GM23338 (cell line): ENCODE measurements at regions not wholly inside any gene's neighbourhood (a gene's known extent, or its start where the extent isn't known, plus 50 kb on each side); places are given as distances from the start of the nearest gene placed in this dataset.

ENCODE experiments used
- ATAC-seq: fragments of 200-7000 bp; cut with Tn5 transposase; 3 replicates; pipeline ENCODE4 v1.9.1; 2020
- DNase-seq: peaks from one replicate; pipeline ENCODE4 v3.0.0-alpha.2; 2015; ENCODE audit warnings: low spot score
- H2AFZ ChIP-seq: fragments of 200-600 bp; sonication (generic); 2 replicates; pipeline ENCODE4 v1.8.0; 2016; ENCODE audit warnings: antibody characterized with exemption, mild to moderate bottlenecking, moderate library complexity
- H3F3A ChIP-seq: fragments of 200-600 bp; sonication (generic); replicated peaks from 2 replicates; pipeline ENCODE4 v1.8.0; 2017; ENCODE audit warnings: antibody characterized with exemption, mixed run types, low read depth
- H3K27ac ChIP-seq: fragments of 200-600 bp; sonication (generic); 2 replicates; pipeline ENCODE4 v1.6.1; 2016; ENCODE audit warnings: low read depth
- H3K27me3 ChIP-seq: fragments of 200-600 bp; sonication (generic); 2 replicates; pipeline ENCODE4 v1.8.0; 2016; ENCODE audit warnings: mild to moderate bottlenecking, mixed run types, moderate library complexity; ENCODE audit not compliant: insufficient read depth
- H3K36me3 ChIP-seq: fragments of 200-600 bp; sonication (generic); 2 replicates; pipeline ENCODE4 v1.8.0; 2016; ENCODE audit warnings: mild to moderate bottlenecking; ENCODE audit not compliant: insufficient read depth
- H3K4me1 ChIP-seq: fragments of 200-600 bp; sonication (generic); 2 replicates; pipeline ENCODE4 v1.8.0; 2016; ENCODE audit warnings: mild to moderate bottlenecking, moderate library complexity; ENCODE audit not compliant: insufficient read depth
- H3K4me2 ChIP-seq: fragments of 200-600 bp; sonication (generic); 2 replicates; pipeline ENCODE4 v1.7.1; 2017; ENCODE audit warnings: mixed run types
- H3K4me3 ChIP-seq: fragments of 200-600 bp; sonication (generic); 2 replicates; pipeline ENCODE4 v1.6.1; 2016; ENCODE audit warnings: mixed run types
- H3K79me2 ChIP-seq: fragments of 200-600 bp; sonication (generic); replicated peaks from 2 replicates; pipeline ENCODE4 v1.8.0; 2017; ENCODE audit warnings: mild to moderate bottlenecking; ENCODE audit not compliant: insufficient read depth
- H3K9me2 ChIP-seq: fragments of 200-600 bp; sonication (generic); 2 replicates; pipeline ENCODE4 v1.8.0; 2017; ENCODE audit not compliant: insufficient read depth
- H4K20me1 ChIP-seq: fragments of 200-600 bp; sonication (generic); replicated peaks from 2 replicates; pipeline ENCODE4 v1.8.0; 2017; ENCODE audit warnings: mild to moderate bottlenecking; ENCODE audit not compliant: insufficient read depth
- H3K27ac Mint-ChIP-seq: 2 replicates; pipeline ENCODE4 v1.8.0; 2020; ENCODE audit warnings: inconsistent platforms, mild to moderate bottlenecking, moderate library complexity, mixed read lengths
- H3K27me3 Mint-ChIP-seq: 3 replicates; pipeline ENCODE4 v1.8.0; 2022; ENCODE audit warnings: low read depth, mild to moderate bottlenecking, moderate library complexity, mixed read lengths, inconsistent platforms; ENCODE audit not compliant: insufficient read depth, poor library complexity
- H3K36me3 Mint-ChIP-seq: 3 replicates; pipeline ENCODE4 v1.8.0; 2021; ENCODE audit warnings: low read depth, mild to moderate bottlenecking, inconsistent platforms, moderate library complexity, mixed read lengths
- H3K4me1 Mint-ChIP-seq: 3 replicates; pipeline ENCODE4 v1.8.0; 2020; ENCODE audit warnings: mild to moderate bottlenecking, inconsistent platforms, mixed read lengths
- H3K4me3 Mint-ChIP-seq: 3 replicates; pipeline ENCODE4 v1.8.0; 2021; ENCODE audit warnings: moderate library complexity, mild to moderate bottlenecking, inconsistent platforms, mixed read lengths
- H3K9me3 Mint-ChIP-seq: 3 replicates; pipeline ENCODE4 v1.8.0; 2020; ENCODE audit warnings: moderate library complexity, mild to moderate bottlenecking, inconsistent platforms, mixed read lengths
- CREB1 ChIP-seq: fragments of 250-450 bp; sonication (Bioruptor Pico); IDR thresholded peaks from 2 replicates; pipeline ENCODE4 v1.5.0; 2020; ENCODE audit warnings: low read depth, mild to moderate bottlenecking, moderate library complexity
- ETS1 ChIP-seq: IDR thresholded peaks from 2 replicates; pipeline ENCODE4 v1.6.1; 2016; ENCODE audit warnings: antibody characterized with exemption
- EZH2 ChIP-seq: fragments of 200-600 bp; sonication (generic); IDR thresholded peaks from one replicate; pipeline ENCODE4 v1.8.0; 2017; ENCODE audit warnings: antibody characterized with exemption, mild to moderate bottlenecking, low read depth; ENCODE audit not compliant: unreplicated experiment
- EZH2phosphoT487 ChIP-seq: fragments of 200-600 bp; sonication (generic); IDR thresholded peaks from one replicate; pipeline ENCODE4 v1.8.1; 2018; ENCODE audit warnings: antibody characterized with exemption; ENCODE audit not compliant: unreplicated experiment
- JUNB ChIP-seq: IDR thresholded peaks from one replicate; pipeline ENCODE4 v1.6.1; 2016; ENCODE audit warnings: antibody characterized with exemption; ENCODE audit not compliant: unreplicated experiment
- NANOG ChIP-seq: IDR thresholded peaks from 2 replicates; pipeline ENCODE4 v1.6.1; 2016; ENCODE audit warnings: antibody characterized with exemption, borderline replicate concordance
- POLR2AphosphoS5 ChIP-seq: IDR thresholded peaks from 2 replicates; pipeline ENCODE4 v1.6.1; 2016; ENCODE audit warnings: antibody characterized with exemption, low read depth
- STAT1 ChIP-seq: IDR thresholded peaks from one replicate; pipeline ENCODE4 v1.6.1; 2016; ENCODE audit warnings: antibody characterized with exemption; ENCODE audit not compliant: unreplicated experiment
- ZNF114 ChIP-seq: fragments of 250-450 bp; sonication (Bioruptor Pico); IDR thresholded peaks from 2 replicates; pipeline ENCODE4 v1.5.0; 2020; ENCODE audit warnings: mild to moderate bottlenecking, moderate library complexity
- ZNF331 ChIP-seq: fragments of 250-450 bp; sonication (Bioruptor Pico); IDR thresholded peaks from 2 replicates; pipeline ENCODE4 v1.5.0; 2020; ENCODE audit warnings: low read depth, mild to moderate bottlenecking, moderate library complexity
- ZNF462 ChIP-seq: fragments of 250-450 bp; sonication (Bioruptor Pico); IDR thresholded peaks from 2 replicates; pipeline ENCODE4 v1.5.0; 2020; ENCODE audit warnings: mild to moderate bottlenecking, moderate library complexity
- TF ChIP-seq, protein P1 (sequence below): IDR thresholded peaks from one replicate; pipeline ENCODE4 v1.6.1; 2018; ENCODE audit warnings: antibody characterized with exemption; ENCODE audit not compliant: unreplicated experiment
- TF ChIP-seq, protein P2 (sequence below), 2 experiments: fragments of 200-600 bp in 1 of 2; sonication (generic) in 1 of 2; conservative IDR thresholded peaks; 2 replicates each; pipeline versions ENCODE4 v1.5.1 to v1.6.1; 2016 to 2017; ENCODE audit warnings: antibody characterized with exemption in 2 of 2, low read depth in 2 of 2, mild to moderate bottlenecking in 2 of 2, moderate library complexity in 1 of 2

- no peaks in the 10 kb centered on the region for H3K36me3 Mint-ChIP-seq
- H3K4me1 Mint-ChIP-seq: no peaks in the 10 kb centered on the region
- 0 out of 2 replicates have a peak, but pooled peaks cover 5% of the 10 kb centered on the region for H3K9me2 ChIP-seq
- no peak overlapping the region for H3K27ac ChIP-seq
- H3K27me3 Mint-ChIP-seq: no peaks in the 10 kb centered on the region
- no peaks in the 10 kb centered on the region for H4K20me1 ChIP-seq
- H3K27me3 ChIP-seq: no peaks in the 10 kb centered on the region
- no peak overlapping the region for H3K27ac Mint-ChIP-seq
- no peaks in the 10 kb centered on the region for H3K79me2 ChIP-seq
- no peak overlapping the region for H3K4me3 Mint-ChIP-seq
- TF ChIP-seq NANOG: no peak
- no peak for TF ChIP-seq ZNF462 (CRISPR knock-in tag)
- no peak for TF ChIP-seq CREB1 (CRISPR knock-in tag)
- no peak for TF ChIP-seq JUNB
- TF ChIP-seq, protein P1, sequence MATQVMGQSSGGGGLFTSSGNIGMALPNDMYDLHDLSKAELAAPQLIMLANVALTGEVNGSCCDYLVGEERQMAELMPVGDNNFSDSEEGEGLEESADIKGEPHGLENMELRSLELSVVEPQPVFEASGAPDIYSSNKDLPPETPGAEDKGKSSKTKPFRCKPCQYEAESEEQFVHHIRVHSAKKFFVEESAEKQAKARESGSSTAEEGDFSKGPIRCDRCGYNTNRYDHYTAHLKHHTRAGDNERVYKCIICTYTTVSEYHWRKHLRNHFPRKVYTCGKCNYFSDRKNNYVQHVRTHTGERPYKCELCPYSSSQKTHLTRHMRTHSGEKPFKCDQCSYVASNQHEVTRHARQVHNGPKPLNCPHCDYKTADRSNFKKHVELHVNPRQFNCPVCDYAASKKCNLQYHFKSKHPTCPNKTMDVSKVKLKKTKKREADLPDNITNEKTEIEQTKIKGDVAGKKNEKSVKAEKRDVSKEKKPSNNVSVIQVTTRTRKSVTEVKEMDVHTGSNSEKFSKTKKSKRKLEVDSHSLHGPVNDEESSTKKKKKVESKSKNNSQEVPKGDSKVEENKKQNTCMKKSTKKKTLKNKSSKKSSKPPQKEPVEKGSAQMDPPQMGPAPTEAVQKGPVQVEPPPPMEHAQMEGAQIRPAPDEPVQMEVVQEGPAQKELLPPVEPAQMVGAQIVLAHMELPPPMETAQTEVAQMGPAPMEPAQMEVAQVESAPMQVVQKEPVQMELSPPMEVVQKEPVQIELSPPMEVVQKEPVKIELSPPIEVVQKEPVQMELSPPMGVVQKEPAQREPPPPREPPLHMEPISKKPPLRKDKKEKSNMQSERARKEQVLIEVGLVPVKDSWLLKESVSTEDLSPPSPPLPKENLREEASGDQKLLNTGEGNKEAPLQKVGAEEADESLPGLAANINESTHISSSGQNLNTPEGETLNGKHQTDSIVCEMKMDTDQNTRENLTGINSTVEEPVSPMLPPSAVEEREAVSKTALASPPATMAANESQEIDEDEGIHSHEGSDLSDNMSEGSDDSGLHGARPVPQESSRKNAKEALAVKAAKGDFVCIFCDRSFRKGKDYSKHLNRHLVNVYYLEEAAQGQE: no peak
- no peak for TF ChIP-seq POLR2AphosphoS5
- TF ChIP-seq ETS1: no peak
- TF ChIP-seq EZH2phosphoT487: no peak
- no peak for TF ChIP-seq ZNF114 (CRISPR knock-in tag)
- TF ChIP-seq ZNF331 (CRISPR knock-in tag): no peak
- no peak for TF ChIP-seq STAT1
- TF ChIP-seq, protein P2, sequence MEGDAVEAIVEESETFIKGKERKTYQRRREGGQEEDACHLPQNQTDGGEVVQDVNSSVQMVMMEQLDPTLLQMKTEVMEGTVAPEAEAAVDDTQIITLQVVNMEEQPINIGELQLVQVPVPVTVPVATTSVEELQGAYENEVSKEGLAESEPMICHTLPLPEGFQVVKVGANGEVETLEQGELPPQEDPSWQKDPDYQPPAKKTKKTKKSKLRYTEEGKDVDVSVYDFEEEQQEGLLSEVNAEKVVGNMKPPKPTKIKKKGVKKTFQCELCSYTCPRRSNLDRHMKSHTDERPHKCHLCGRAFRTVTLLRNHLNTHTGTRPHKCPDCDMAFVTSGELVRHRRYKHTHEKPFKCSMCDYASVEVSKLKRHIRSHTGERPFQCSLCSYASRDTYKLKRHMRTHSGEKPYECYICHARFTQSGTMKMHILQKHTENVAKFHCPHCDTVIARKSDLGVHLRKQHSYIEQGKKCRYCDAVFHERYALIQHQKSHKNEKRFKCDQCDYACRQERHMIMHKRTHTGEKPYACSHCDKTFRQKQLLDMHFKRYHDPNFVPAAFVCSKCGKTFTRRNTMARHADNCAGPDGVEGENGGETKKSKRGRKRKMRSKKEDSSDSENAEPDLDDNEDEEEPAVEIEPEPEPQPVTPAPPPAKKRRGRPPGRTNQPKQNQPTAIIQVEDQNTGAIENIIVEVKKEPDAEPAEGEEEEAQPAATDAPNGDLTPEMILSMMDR (conservative IDR thresholded peaks at IDR 0.05; ENCODE audit: low read depth in 2 of 2): no peak
- no peak for TF ChIP-seq EZH2
- no peaks in the 10 kb centered on the region for H3K36me3 ChIP-seq
- H3K4me3 ChIP-seq: no peak overlapping the region
- H3K4me1 ChIP-seq: no peaks in the 10 kb centered on the region
- no peaks in the 10 kb centered on the region for H3F3A ChIP-seq
- no peak overlapping the region for H2AFZ ChIP-seq
- ATAC-seq (no peak), DNase-seq (no peak)
- H3K9me3 Mint-ChIP-seq: no peaks in the 10 kb centered on the region
- H3K4me2 ChIP-seq: no peak overlapping the region
These were observed 106.7 kb upstream of the SLC28A3 start for GRCh38 chr9:84447305-84447704.
